C4-2B (cell line): ENCODE measurements at regions not wholly inside any gene's neighbourhood (a gene's known extent, or its start where the extent isn't known, plus 50 kb on each side); places are given as distances from the start of the nearest gene placed in this dataset.

ENCODE experiments used
- CTCF ChIP-seq: fragments of 450-650 bp; conservative IDR thresholded peaks from 2 replicates; pipeline ENCODE4 v1.5.1; 2017; ENCODE audit warnings: mild to moderate bottlenecking
- ZFX ChIP-seq: fragments of 450-650 bp; IDR thresholded peaks from 2 replicates; pipeline ENCODE4 v1.6.1; 2017

GRCh38 chr3:3991598-3991997 lies 192.4 kb downstream of the LRRN1 start:
- TF ChIP-seq CTCF, result no peak
- no peak for TF ChIP-seq ZFX
